Left lobe of liver (tissue), 2 donors: ENCODE measurements at regions not wholly inside any gene's neighbourhood (a gene's known extent, or its start where the extent isn't known, plus 50 kb on each side); places are given as distances from the start of the nearest gene placed in this dataset.
"Not testable (repeated sequence)": the region's sequence is repeated elsewhere in the genome, so short reads cannot be mapped to it uniquely, and the experiment has no call there.

Experiments used
- ATAC-seq: fragments of 200-7000 bp; cut with Tn5 transposase; one replicate; pipeline ENCODE4 v1.9.1; 2020; ENCODE audit warnings: mild to moderate bottlenecking, moderate library complexity
- DNase-seq: peaks from one replicate; pipeline ENCODE4 v3.0.0-alpha.2; 2020; ENCODE audit warnings: low spot score
- donor health status: DM: no; HTN: no; CAD: no; lungs with moderate emphysema.
- donor health status: DM: no; HTN: yes; CAD: no.

- DNase-seq (no peak), ATAC-seq (no peak)
Measured at GRCh38 chr3:190193210-190193609, 72.5 kb upstream of the P3H2 start.

- ATAC-seq (no peak), DNase-seq (no peak)
Measured at GRCh38 chr3:190192739-190193138, 72.0 kb upstream of the P3H2 start.

DNA sequence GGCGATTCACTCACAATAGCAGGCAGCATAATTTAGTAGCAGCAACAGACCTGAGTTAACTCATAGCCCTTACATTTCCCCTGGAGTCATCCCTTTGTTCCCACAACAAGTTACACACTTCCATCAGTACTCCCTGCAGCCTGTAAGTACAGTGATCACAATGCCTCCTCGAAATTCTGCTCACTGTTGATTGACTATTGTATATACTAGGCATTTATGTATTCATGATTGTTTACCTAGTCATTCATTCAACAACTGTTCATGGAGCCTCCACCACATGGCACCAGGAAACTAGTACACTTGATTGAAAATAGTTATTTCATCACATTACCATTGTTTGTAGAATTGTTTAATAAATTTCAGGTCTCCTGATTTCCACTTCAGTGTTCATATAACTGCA lies 71.4 kb upstream of the P3H2 start:
- no peak for DNase-seq
- no peak for ATAC-seq

GRCh38 chr3:190188197-190188596 lies 67.5 kb upstream of the P3H2 start:
- DNase-seq (no peak), ATAC-seq (no peak)

DNA sequence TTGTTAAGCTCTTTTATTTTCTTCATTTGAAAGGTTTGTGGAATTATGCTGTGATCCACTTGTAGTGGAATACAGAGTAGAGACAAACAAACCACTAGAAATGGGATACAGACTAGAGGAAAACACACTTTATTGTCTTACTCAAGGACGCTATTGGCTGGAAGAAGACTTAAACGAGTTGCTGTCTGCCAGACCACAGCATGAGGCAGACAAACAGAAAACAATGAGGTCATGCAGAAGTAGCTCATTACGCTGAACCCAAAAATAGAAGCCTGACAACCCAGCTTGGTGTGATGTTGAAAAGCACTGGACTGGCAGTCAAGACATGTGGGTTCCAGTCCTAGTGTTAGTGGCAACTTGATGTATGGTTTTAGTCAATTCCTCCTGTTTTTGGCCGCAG lies 62.4 kb upstream of the P3H2 start:
- no peak for DNase-seq
- ATAC-seq = no peak

DNA sequence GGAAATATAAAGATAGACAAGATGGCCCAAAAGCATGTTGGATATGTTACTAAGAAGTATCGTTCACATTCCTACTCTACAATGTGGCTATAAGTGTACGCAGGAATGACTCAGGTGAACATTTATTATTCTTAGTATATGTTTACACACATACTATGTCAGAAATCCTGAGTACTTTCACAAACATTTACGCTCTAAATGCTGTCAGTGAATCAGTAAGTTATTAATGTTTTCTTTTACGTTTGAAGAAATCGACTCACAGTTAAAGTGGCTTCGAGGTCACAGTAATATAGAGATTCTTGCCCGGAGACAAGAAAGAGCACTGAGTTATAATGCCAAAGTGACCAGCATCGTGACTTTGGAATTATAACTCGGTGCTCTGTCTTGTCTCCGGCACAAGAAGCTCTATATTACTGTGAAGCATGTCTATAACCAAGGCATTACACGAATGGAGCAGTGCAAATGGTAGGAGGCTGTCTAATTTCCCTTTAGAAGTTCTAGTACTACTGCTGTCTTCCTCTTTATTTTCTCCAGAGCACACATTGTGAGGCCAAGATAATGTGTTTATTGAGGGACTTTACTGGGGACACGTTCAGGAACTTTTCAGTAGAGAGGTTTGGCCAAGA lies 61.8 kb upstream of the P3H2 start:
- DNase-seq = no peak
- ATAC-seq = no peak

GRCh38 chr3:190180268-190180667 lies 59.6 kb upstream of the P3H2 start:
- no peak for ATAC-seq
- no peak for DNase-seq

- no peak for DNase-seq
Measured at GRCh38 chr3:190178779-190179178, 58.1 kb upstream of the P3H2 start.

DNA sequence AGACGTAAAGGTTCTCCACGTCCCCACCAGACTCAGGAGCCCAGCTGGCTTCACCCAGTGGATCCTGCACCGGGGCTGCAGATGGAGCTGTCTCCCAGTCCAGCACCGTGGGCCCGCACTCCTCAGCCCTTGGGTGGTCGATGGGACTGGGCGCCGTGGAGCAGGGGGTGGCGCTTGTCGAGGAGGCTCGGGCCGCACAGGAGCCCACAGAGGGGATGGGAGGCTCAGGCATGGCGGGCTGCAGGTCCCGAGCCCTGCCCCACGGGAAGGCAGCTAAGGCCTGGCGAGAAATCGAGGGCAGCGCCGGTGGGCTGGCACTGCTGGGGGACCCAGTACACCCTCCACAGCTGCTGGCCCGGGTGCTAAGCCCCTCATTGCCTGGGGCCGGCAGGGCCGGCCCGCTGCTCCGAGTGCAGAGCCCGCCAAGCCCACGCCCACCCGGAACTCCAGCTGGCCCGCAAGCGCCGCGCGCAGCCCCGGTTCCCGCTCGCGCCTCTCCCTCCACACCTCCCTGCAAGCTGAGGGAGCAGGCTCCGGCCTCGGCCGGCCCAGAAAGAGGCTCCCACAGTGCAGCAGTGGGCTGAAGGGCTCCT lies 56.3 kb upstream of the P3H2 start:
- DNase-seq, ATAC-seq: not testable (repeated sequence)

More at GRCh38 chr3:190178779-190179178, 58.1 kb upstream of the P3H2 start:
- no peak for ATAC-seq

- not testable (repeated sequence) for ATAC-seq
Measured at GRCh38 chr3:190176106-190176505, 55.4 kb upstream of the P3H2 start.

GRCh38 chr3:190175490-190175889 lies 54.8 kb upstream of the P3H2 start:
- no peak for DNase-seq
- no peak for ATAC-seq

More at GRCh38 chr3:190176106-190176505, 55.4 kb upstream of the P3H2 start:
- not testable (repeated sequence) for DNase-seq

DNA sequence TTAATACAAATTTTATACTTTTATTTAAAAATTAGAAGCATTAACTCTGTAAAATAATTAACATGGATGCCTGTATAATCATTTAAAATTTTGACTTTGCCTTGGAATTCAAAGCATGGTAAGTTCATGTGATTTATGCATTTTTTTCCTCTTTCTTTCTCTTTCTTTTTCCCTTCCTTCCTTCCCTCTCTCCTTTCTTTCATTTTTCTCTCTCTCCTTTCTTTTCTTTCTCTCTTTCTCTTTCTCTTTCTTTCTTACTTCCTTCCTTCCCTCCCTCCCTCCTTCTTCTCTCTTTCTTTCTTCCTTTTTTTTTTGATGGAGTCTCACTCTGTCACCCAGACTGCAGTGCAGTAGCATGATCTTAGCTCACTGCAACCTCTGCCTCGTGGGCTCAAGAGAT lies 53.8 kb upstream of the P3H2 start:
- DNase-seq = no peak
- ATAC-seq = no peak

- no peak for ATAC-seq
- DNase-seq = no peak
Measured at GRCh38 chr3:190173426-190173825, 52.7 kb upstream of the P3H2 start.

GRCh38 chr3:190172751-190173150 lies 52.1 kb upstream of the P3H2 start:
- ATAC-seq (no peak), DNase-seq (no peak)
